IPS-18c (cell line): ENCODE measurements at regions not wholly inside any gene's neighbourhood (a gene's known extent, or its start where the extent isn't known, plus 50 kb on each side); places are given as distances from the start of the nearest gene placed in this dataset.
"Not testable (repeated sequence)": the region's sequence is repeated elsewhere in the genome, so short reads cannot be mapped to it uniquely, and the experiment has no call there.

Source experiments
- H3K4me3 ChIP-seq: 2 replicates; pipeline ENCODE4 v1.7.0; 2013; ENCODE audit warnings: low read depth, mild to moderate bottlenecking, low read length, moderate library complexity; ENCODE audit not compliant: insufficient read depth
- H3K9me3 ChIP-seq: one replicate; pipeline ENCODE4 v1.6.1; 2013; ENCODE audit warnings: mild to moderate bottlenecking, low read length, moderate library complexity; ENCODE audit not compliant: control insufficient read depth, insufficient read depth

GRCh38 chr14:61148742-61149350 is 132.3 kb downstream of the TMEM30B start:
- Histone ChIP-seq H3K9me3 (peaks cover 11% of the 10 kb centered on the region), H3K4me3 (no peak overlapping the region)

- H3K4me3 ChIP-seq = no peak overlapping the region
- H3K9me3 ChIP-seq = peaks cover 13% of the 10 kb centered on the region
Observed at GRCh38 chr14:61147831-61148549, 133.1 kb downstream of the TMEM30B start.

GRCh38 chr14:61147381-61147821 is 133.7 kb downstream of the TMEM30B start:
- Histone ChIP-seq H3K4me3 (no peak overlapping the region), H3K9me3 (peaks cover 16% of the 10 kb centered on the region)

DNA sequence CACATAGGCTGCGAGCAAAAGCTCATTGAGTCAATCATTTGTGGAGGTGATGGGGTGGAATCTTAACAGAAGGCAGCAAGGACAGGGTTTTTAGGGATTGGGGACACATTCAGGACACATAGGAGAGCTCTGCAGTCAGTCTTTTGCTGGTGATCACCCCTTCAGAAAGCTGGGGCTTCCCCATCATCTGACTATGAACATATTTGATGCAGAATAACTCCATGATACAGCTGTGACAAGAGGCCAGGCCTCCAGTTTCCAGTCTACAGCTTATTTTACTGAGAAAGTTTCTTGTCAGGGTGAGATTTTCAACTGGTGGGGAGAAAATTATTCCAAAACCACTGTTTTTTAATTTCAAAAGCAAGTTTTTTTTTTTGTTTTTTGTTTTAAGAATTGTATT is 134.2 kb downstream of the TMEM30B start:
- H3K9me3 ChIP-seq = peaks cover 16% of the 10 kb centered on the region

GRCh38 chr14:61145903-61146481 is 135.1 kb downstream of the TMEM30B start:
- Histone ChIP-seq H3K4me3 (no peak overlapping the region), H3K9me3 (peaks cover 16% of the 10 kb centered on the region)

More for the DNA sequence above, 134.2 kb downstream of the TMEM30B start:
- H3K4me3 ChIP-seq = no peak overlapping the region

- H3K4me3 ChIP-seq = no peak overlapping the region
- H3K9me3 ChIP-seq = peaks cover 19% of the 10 kb centered on the region
Observed at GRCh38 chr14:61145034-61145902, 135.9 kb downstream of the TMEM30B start.

DNA sequence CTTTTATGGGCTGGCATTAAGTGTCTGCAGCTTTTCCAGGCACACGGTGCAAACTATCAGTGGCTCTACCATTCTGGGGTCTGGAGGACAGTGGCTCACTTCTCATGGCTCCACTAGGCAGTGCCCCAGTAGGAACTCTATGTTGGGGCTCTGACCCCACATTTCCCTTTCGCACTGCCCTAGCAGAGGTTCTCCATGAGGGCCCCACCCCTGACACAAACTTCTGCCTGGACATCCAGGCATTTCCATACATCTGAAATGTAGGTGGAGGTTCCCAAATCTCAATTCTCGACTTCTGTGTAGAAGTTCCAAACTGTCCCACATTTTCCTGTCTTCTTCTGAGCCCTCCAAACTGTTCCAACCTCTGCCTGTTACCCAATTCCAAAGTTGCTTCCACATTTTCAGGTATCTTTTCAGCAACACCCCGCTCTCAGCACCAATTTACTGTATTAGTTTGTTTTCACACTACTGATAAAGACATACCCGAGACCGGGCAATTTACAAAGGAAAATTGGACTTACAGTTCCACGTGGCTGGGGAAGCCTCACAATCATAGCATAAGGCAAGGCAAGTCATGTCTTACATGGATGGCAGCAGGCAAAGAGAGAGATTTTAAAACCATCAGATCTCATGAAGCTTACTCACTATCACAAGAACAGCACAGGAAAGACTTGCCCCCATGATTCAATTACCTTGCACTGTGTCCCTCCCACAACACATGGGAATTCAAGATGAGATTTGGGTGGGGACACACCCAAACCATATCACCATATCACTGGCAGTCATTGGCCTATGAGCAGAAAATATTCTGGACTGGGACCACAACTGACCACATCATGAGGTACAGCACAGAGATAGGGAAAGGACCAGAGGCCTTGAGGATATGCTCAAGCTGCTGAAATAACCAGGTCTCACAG is 136.8 kb downstream of the TMEM30B start:
- peaks cover 21% of the 10 kb centered on the region for H3K9me3 ChIP-seq

DNA sequence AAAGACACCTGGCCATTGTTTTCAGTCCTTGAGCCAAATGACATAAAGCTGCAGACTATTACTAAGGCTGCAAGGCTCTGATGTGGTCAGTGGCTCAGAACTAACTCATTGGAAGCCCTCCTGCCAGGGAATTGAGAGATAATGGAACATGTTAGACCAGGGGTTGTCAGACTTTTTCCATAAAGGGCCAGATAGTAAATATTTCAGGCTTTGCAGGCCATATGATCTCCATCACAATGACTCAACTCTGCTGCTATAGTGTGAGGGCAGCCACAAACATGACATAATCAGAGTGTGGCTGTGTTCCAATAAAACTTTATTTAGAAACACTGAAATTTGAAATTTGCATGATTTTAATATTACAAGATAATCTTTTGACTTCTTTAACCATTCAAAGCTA is 140.3 kb downstream of the TMEM30B start:
- Histone ChIP-seq H3K4me3 (no peak overlapping the region), H3K9me3 (peaks cover 23% of the 10 kb centered on the region)

More for the DNA sequence above, 136.8 kb downstream of the TMEM30B start:
- not testable (repeated sequence) for H3K4me3 ChIP-seq

- Histone ChIP-seq H3K4me3 (no peak overlapping the region), H3K9me3 (peaks cover 23% of the 10 kb centered on the region)
Observed at GRCh38 chr14:61140271-61140670, 140.9 kb downstream of the TMEM30B start.

- peaks cover 13% of the 10 kb centered on the region for H3K9me3 ChIP-seq
- H3K4me3 ChIP-seq = no peak overlapping the region
Observed at GRCh38 chr14:61139006-61139599, 142.0 kb downstream of the TMEM30B start.

DNA sequence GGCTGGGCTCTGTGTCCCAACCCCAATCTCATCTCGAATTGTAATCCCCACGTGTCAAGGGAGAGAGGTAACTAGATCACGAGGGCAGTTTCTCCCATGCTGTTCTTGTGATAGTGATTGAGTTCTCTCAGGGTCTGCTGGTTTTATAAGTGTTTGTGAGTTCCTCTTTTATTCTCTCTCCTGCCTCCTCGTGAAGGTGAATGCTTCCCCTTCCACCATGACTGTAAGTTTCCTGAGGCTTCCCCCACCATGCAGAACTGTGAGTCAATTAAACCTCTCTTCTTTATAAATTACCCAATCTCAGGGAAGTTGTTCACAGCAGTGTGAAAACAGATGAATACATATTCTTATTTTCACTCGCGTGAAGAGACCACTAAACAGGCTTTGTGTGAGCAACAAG is 148.2 kb downstream of the TMEM30B start:
- H3K4me3 ChIP-seq = no peak overlapping the region

DNA sequence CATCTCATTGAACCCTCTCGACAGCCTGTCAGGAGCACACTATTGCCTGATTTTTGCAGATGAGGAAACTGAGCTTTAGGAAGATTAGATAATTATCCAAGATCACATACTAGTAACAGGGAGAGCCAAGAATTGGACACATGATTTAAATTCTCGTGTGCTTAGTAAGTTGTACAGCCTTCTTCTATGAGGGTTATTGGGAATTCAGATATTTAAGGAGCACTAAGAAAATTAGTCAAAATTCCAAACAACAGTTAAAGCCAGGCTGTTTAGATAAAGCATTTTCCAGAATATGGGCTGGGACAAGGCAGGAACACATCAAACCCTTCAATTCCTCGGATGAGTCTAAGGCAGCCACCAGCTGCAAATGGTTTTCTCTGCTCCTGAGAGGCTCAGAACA is 148.8 kb downstream of the TMEM30B start:
- no peaks in the 10 kb centered on the region for H3K9me3 ChIP-seq
- H3K4me3 ChIP-seq = no peak overlapping the region

More for the DNA sequence above, 148.2 kb downstream of the TMEM30B start:
- H3K9me3 ChIP-seq = peaks cover 2% of the 10 kb centered on the region

DNA sequence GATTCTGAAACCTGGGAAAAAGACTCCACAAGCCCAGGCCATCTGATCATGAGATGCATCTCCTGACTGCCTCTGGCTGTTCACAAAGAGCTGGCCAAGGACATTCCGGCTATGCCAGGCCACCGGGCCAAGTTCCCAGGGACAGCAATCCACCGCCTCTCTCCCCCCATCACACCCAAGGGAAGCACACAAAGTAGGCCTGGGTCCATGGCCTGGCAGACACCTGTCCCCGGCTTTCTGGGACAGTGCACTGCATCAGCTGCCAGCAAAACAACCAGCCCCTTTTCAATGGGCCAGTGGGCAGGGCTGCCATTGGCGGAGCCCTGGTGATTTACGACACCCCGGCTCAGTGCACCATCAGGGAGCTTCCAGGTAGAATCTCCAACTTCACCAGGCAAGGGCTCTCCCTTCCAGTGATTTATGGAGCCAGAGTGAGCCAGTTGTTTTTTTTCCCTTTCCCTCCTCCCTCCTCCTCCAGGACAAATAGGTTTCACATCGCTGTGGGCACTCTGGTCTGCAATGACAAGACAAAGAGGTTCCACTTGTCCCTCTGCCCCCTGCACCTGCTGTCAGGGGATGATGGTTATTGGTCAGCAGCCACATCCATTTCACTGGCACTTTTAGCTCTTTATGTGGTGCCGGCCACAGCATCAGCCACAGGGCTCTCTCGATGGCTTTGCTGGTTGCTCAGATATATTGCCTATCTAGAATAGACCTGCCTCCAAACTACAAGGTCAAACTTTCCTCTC is 149.6 kb downstream of the SLC38A6 start:
- no peak overlapping the region for H3K4me3 ChIP-seq
- H3K9me3 ChIP-seq = no peaks in the 10 kb centered on the region

DNA sequence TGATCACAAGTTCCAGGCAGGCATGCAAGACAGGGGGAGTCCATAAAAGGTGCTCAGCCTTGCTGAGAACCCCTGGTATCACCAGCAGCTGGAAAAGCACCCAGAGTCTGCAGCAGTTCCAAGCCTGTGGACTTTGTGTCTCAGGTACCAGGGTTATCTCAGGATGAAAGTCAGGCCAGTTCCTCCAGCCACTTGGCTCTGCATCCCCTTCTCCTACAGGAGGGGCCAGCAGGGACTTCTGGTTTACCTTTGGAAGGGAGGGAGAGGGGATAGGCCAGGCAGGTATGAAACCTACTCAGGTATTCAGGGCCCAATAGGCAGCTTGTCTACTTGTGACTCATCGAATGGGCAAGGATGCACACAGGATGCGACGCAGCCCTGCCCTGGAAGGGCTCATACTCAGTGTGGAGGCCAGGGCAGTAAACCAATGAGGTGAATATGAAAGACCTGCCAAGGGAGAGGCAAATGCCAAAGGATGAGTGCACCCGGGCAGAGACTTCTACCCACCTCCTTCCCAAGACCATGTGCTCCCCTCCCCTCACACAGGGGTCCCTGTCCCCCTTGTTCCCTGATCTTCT is 148.2 kb downstream of the SLC38A6 start:
- Histone ChIP-seq H3K4me3 (no peak overlapping the region), H3K9me3 (no peaks in the 10 kb centered on the region)

DNA sequence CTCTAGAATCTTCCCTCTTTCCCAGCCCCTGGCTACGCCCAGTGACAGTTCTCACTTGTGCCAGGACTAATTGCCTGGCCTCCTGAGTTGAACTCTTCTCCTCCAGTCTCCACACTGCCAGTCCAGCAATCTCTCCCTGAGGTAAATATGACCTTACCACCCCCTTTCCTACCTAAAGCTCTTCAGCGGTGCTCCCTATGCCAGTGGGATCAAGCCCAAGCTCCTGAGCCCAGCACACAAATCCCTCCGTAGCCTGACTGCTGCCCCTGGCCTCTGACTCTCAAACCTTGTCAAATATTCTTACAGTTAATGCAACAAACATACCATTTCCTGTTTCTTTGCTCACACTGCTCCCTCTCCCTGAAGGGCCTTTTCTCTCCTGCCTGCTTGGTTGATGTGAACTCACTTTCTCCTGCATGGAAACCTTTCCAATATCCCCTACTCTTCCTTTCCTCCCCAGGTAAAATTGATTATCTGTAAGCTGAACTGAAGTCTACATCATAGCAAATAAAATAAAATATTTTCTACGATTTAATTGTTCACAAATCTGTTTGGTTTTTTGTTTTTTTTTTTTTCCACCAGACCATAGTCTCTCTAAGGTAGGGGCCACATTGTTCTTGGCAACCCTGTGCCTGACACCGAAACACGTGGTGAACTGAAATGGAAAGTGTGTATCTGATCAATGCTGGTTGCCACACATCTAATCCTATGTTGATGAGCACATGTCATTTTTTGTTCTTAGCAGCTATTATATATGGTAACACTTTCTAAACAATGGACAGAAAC is 147.5 kb downstream of the SLC38A6 start:
- Histone ChIP-seq H3K9me3 (no peaks in the 10 kb centered on the region), H3K4me3 (no peak overlapping the region)
